ENCODE measurements at regions not wholly inside any gene's neighbourhood (a gene's known extent, or its start where the extent isn't known, plus 50 kb on each side); places are given as distances from the start of the nearest gene placed in this dataset.

DNA sequence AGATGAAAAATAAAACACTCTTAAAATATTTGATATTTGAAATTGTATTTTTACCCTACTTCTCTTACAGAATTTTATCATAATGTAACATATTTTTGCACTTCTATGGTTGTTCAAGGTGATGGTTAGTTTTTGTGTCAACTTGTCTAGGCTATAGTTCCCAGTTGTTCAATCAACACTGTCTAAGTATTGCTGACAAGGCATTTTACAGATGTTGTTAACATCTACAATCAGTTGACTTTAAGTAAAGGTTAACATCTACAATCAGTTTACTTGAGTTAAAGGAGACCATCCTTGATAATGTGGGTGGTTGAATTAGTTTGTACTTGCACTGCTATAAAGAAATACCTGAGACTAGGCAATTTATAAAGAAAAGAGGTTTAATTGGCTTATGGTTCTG is 206.5 kb downstream of the AEBP2 start:
- Histone ChIP-seq H3K36me3 (replicated peaks; ENCODE audit: insufficient read depth, low read length) (no peaks in the 10 kb centered on the region), H4K20me1 (ENCODE audit: insufficient read depth, low read length) (no peaks in the 10 kb centered on the region), H2AFZ (ENCODE audit: low read length) (no peak overlapping the region), H3K4me1 (ENCODE audit: low read length) (no peaks in the 10 kb centered on the region), H3K27ac (ENCODE audit: low read length) (no peak overlapping the region), H3K9me3 (replicated peaks; ENCODE audit: insufficient read depth, low read length) (no peaks in the 10 kb centered on the region), H3K9me2 (replicated peaks; ENCODE audit: insufficient read depth, low read length) (no peaks in the 10 kb centered on the region), H3K9ac (ENCODE audit: low read length) (no peak overlapping the region), H3K4me2 (ENCODE audit: low read depth, low read length) (no peak overlapping the region), H3K79me2 (ENCODE audit: low read length) (no peaks in the 10 kb centered on the region), H3F3A (ENCODE audit: insufficient read depth, low read length) (no peaks in the 10 kb centered on the region), H3K27me3 (replicated peaks; ENCODE audit: insufficient read depth, low read length) (no peaks in the 10 kb centered on the region), H3K4me3 (ENCODE audit: low read length) (no peak overlapping the region)
- TF ChIP-seq, protein P1, sequence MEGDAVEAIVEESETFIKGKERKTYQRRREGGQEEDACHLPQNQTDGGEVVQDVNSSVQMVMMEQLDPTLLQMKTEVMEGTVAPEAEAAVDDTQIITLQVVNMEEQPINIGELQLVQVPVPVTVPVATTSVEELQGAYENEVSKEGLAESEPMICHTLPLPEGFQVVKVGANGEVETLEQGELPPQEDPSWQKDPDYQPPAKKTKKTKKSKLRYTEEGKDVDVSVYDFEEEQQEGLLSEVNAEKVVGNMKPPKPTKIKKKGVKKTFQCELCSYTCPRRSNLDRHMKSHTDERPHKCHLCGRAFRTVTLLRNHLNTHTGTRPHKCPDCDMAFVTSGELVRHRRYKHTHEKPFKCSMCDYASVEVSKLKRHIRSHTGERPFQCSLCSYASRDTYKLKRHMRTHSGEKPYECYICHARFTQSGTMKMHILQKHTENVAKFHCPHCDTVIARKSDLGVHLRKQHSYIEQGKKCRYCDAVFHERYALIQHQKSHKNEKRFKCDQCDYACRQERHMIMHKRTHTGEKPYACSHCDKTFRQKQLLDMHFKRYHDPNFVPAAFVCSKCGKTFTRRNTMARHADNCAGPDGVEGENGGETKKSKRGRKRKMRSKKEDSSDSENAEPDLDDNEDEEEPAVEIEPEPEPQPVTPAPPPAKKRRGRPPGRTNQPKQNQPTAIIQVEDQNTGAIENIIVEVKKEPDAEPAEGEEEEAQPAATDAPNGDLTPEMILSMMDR (IDR thresholded peaks at IDR 0.05; ENCODE audit: low read length): no peak
- TF ChIP-seq EZH2phosphoT487 (IDR thresholded peaks at IDR 0.05; ENCODE audit: low read length): no peak
- TF ChIP-seq EZH2 (optimal IDR thresholded peaks at IDR 0.05; ENCODE audit: low read depth, low read length): no peak
- no peak for DNase-seq

- Histone ChIP-seq H3K4me2 (ENCODE audit: low read depth, low read length) (no peak overlapping the region), H3K4me1 (ENCODE audit: low read length) (no peaks in the 10 kb centered on the region), H3F3A (ENCODE audit: insufficient read depth, low read length) (no peaks in the 10 kb centered on the region), H3K9ac (ENCODE audit: low read length) (no peak overlapping the region), H3K9me2 (replicated peaks; ENCODE audit: insufficient read depth, low read length) (no peaks in the 10 kb centered on the region), H3K9me3 (replicated peaks; ENCODE audit: insufficient read depth, low read length) (no peaks in the 10 kb centered on the region), H3K36me3 (replicated peaks; ENCODE audit: insufficient read depth, low read length) (no peaks in the 10 kb centered on the region), H2AFZ (ENCODE audit: low read length) (no peak overlapping the region), H4K20me1 (ENCODE audit: insufficient read depth, low read length) (no peaks in the 10 kb centered on the region), H3K4me3 (ENCODE audit: low read length) (no peak overlapping the region), H3K79me2 (ENCODE audit: low read length) (no peaks in the 10 kb centered on the region), H3K27me3 (replicated peaks; ENCODE audit: insufficient read depth, low read length) (no peaks in the 10 kb centered on the region), H3K27ac (ENCODE audit: low read length) (no peak overlapping the region)
- TF ChIP-seq EZH2phosphoT487 (IDR thresholded peaks at IDR 0.05; ENCODE audit: low read length) (no peak), EZH2 (optimal IDR thresholded peaks at IDR 0.05; ENCODE audit: low read depth, low read length) (no peak)
- TF ChIP-seq, protein P1 (IDR thresholded peaks at IDR 0.05; ENCODE audit: low read length): no peak
- DNase-seq: no peak
Observed at GRCh38 chr12:19646599-19646998, 207.3 kb downstream of the AEBP2 start.

- Histone ChIP-seq H3F3A (ENCODE audit: insufficient read depth, low read length) (no peaks in the 10 kb centered on the region), H3K27me3 (replicated peaks; ENCODE audit: insufficient read depth, low read length) (no peaks in the 10 kb centered on the region), H3K27ac (ENCODE audit: low read length) (no peak overlapping the region), H3K79me2 (ENCODE audit: low read length) (no peaks in the 10 kb centered on the region), H3K9me3 (replicated peaks; ENCODE audit: insufficient read depth, low read length) (no peaks in the 10 kb centered on the region), H3K9ac (ENCODE audit: low read length) (no peak overlapping the region), H2AFZ (ENCODE audit: low read length) (no peak overlapping the region), H3K4me2 (ENCODE audit: low read depth, low read length) (no peak overlapping the region), H3K4me3 (ENCODE audit: low read length) (no peak overlapping the region), H3K36me3 (replicated peaks; ENCODE audit: insufficient read depth, low read length) (no peaks in the 10 kb centered on the region), H3K4me1 (ENCODE audit: low read length) (no peaks in the 10 kb centered on the region), H4K20me1 (ENCODE audit: insufficient read depth, low read length) (no peaks in the 10 kb centered on the region), H3K9me2 (replicated peaks; ENCODE audit: insufficient read depth, low read length) (no peaks in the 10 kb centered on the region)
- DNase-seq: no peak
- no peak for TF ChIP-seq EZH2 (optimal IDR thresholded peaks at IDR 0.05; ENCODE audit: low read depth, low read length)
- TF ChIP-seq, protein P1 (IDR thresholded peaks at IDR 0.05; ENCODE audit: low read length): no peak
Observed at GRCh38 chr12:19647806-19648556, 208.7 kb downstream of the AEBP2 start.
